HG03280 (cell line): ENCODE measurements at regions not wholly inside any gene's neighbourhood (a gene's known extent, or its start where the extent isn't known, plus 50 kb on each side); places are given as distances from the start of the nearest gene placed in this dataset.
A peak's percentile ranks its signal among the peaks of the same experiment; 100 is the strongest.
"Not testable (repeated sequence)": the region's sequence is repeated elsewhere in the genome, so short reads cannot be mapped to it uniquely, and the experiment has no call there.

Experiments
- ATAC-seq: cut with Tn5 transposase; IDR thresholded peaks from one replicate; pipeline ENCODE4 v1.9.1; 2021; ENCODE audit warnings: mild to moderate bottlenecking, moderate library complexity; ENCODE audit not compliant: unreplicated experiment

DNA sequence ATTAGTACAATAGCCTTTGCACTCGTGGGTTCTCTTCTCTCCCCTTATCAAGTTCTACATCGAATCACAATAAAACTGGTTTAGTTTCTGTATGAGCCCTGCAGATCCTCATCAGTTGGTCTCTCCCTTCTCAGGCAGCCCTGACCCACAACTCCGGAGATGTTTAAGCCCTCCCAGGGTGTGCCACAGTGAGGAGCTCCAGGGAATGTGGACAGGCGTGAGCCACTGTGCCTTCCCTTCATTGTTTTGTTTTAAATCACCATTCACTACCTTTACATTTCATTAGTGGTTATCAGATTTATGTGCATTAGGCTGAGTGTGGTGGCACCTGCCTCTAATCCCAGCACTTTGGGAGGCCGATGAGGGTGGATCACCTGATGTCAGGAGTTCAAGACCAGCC lies 133.2 kb downstream of the LARP7 start:
- no peak for ATAC-seq

DNA sequence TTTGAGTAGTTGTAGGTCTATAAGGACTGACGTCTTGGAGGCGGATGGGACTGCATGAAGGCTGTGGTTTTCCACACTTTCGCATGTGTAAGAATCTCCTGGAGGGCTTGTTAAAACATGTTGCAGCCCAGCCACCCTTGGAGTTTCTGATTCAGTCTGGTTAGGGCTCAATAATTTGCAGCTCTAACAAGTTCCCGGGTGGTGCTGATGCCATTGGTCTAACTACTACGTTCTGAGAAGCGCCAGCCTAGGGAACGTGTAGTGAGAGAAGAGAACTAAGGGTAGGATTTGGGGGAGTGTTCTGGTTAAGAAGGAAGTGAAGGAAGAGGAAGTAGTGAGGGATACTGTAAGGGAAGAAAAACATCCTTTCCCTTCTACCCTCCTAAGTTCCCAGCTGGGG lies 138.9 kb downstream of the LARP7 start:
- no peak for ATAC-seq

DNA sequence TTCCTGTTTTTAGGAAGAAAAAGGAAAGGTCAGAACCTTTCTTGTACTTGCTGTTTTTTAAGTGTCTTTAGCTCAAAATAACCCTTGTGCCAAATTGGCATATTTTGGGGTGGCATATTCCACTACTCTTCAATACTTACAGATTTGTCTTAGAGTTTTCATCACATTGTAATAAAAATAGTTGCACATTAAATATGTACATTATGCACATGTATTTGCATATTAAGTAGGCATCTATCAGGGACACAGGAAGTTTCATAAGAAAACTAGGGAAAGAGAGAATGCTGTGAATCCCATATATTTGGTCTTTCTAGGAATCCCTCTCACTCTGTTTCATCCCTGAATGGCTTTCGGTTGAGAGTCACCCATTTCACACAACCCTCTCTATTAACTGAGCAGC lies 139.6 kb downstream of the LARP7 start:
- no peak for ATAC-seq

DNA sequence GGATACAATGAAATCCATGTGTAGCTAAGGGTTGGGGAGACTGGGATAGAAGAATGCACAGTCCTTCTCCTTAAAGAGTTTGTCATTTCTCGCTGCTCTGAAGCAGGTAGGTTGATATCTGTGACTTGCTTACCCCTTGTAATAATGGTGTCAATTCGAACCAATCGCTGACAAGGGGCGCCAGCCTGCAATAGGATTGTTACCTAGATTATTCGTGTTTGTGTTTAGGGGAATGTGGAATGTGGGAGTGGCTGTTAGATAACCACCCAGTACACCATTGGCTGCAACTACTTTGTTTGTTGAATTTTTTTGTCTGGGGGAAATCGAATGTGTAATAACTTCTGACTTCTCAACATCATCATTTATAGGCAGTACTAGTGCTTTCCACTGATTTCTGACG lies 141.6 kb downstream of the LARP7 start:
- no peak for ATAC-seq

DNA sequence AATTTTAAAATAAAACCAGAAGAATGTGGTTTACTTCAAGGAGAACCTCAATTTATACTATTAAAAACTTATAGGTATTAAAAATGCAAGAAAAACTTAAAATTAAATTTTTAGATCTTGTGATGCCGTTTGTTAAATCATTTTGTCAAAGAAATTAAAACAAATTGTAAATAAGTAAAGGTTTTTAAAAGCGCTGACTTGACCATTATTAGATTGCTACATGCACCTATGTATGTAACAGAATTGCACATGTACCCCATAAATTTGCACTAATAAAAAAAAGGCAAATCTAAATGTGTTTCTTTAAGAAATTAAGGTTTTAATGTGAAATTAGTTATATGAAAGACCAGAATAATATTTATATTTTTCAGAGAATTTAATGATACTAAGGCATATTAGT lies 156.1 kb downstream of the LARP7 start:
- no peak for ATAC-seq

- no peak for ATAC-seq
Observed at GRCh38 chr4:112800001-112800400, 163.1 kb downstream of the LARP7 start.

GRCh38 chr4:112801341-112801740 lies 164.4 kb downstream of the LARP7 start:
- no peak for ATAC-seq

DNA sequence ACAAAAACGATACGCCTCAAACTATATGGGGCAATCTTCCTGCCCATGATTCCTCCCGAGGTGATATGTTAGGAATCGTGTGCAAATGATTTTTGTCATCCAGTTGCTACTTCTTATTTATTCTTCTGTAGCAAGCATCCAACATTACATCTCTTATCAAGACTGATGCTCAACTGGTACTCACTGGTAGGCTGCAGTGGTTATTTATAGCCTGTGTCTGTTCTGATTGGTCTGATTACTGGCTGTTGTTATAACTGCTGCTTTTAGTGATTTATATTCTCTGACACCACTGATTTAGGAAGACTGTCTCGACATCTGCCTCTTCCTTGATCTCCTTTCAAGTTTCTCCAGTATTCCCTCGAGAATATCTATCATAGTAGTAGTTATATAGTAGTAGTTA lies 165.8 kb downstream of the LARP7 start:
- ATAC-seq: no peak

GRCh38 chr4:112807083-112807482 lies 170.1 kb downstream of the LARP7 start:
- ATAC-seq: peak; percentile 57

- no peak for ATAC-seq
Observed at GRCh38 chr4:112808001-112808400, 171.1 kb downstream of the LARP7 start.

DNA sequence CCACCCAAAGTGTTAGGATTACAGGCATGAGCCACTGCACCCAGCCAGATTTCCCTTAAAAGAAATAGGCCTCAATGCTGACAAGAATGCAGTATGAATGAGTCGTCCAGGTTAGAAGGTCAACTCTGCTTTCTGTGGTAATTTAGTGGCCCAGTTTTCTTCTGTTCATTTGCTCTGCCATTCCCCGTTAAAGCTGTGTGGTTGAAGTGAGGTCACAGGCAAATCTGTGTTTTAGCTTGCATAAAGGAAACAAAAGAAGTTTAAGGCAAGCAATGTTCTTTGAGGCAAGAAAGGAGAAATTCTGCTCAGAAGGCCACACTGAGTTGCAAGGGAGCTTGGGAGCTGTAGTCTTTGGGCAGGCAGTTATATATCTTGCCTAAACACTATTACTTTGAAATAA lies 176.8 kb downstream of the LARP7 start:
- ATAC-seq: peak; percentile 33

DNA sequence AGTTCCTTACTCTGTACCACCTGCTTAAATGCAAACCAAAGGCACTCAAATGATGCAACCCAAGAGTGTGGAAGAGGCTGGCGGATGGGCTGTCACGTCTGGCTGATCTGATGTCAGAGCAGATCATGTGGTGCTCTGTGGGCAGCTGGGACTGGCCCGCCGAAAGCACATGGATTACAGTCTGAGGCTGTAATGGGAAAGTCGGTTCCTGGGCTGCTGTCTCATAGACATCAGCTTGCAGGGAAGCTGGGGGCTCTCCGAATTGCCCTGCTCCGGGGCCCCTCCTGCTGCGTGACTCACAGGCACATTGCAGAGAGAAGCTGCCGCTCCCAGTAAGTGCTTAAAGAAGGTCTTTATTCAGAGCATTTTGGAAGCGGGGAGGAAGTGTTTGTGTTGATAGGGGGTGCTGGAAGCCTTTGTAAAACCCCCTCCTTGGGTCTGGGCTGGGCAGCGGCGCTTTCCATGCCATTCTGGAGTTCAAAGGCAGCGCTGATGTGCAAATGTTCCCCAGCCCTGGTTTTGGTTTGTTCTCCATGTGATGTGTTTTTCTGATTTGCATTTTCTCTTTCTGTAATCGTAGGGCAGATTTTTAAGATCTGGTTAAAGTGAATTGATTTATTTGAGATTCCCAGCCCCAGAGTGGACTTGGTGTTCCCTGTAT lies 181.1 kb downstream of the LARP7 start:
- ATAC-seq: peak; percentile 93

DNA sequence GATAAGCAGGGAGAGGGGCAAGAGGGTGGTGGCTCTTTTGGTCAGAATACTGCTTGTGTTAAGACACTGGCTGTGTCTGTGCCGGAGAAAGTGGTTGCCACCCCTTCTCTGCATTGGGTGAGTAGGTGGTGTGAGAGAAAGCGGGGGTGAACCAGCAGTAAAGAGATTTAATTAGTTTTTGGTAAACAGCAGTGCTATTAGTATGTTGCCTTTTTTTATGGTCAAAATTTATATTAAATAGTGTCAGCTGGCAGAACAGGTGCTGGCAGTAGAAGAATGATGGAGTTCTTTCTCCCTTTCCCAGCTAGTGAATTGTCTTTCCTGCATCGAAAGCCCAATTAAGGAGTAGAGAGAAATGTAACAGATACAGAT lies 181.6 kb downstream of the LARP7 start:
- ATAC-seq: peak; percentile 39

- ATAC-seq: no peak
Observed at GRCh38 chr4:112819729-112820128, 182.8 kb downstream of the LARP7 start.

DNA sequence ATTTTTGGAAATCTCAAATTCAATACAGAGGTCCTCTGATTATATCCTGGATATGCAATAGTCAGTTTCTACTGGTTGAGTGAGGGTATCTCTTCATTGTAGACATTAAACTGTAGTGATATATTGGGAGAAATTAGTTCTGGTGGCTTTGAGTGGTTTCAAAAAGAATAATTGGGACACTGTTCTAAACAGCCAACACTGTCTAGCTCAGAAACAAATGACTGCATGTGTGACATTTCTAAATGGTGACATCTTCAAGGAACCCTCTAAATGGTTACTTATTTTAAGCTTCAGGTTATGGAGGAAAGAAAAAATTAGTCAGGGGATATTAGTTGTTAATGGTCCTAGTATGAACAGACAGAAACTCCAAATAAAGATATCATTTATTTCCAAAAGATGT lies 186.2 kb downstream of the LARP7 start:
- no peak for ATAC-seq

GRCh38 chr4:112823606-112824005 lies 186.7 kb downstream of the LARP7 start:
- no peak for ATAC-seq

- no peak for ATAC-seq
Observed at GRCh38 chr4:112830753-112831386, 193.9 kb downstream of the LARP7 start.

DNA sequence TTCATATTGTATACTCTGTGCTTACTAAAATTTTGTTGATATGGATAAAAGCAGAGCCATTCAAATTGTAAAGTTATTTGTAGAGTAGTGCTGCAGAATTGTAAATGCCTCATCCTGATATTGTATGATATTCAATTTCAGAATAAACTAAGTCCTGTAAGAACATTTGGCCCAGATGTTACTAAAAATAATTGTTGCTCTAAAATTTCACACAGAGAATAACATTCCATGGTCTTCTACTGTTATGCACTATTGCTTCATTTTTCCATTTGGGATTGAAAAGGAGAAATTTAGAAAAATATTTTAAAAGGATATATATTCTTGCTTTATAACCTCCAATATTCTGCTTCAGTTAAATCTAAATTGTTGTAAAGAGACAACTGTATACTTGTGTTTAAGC lies 195.6 kb downstream of the LARP7 start:
- ATAC-seq: no peak

DNA sequence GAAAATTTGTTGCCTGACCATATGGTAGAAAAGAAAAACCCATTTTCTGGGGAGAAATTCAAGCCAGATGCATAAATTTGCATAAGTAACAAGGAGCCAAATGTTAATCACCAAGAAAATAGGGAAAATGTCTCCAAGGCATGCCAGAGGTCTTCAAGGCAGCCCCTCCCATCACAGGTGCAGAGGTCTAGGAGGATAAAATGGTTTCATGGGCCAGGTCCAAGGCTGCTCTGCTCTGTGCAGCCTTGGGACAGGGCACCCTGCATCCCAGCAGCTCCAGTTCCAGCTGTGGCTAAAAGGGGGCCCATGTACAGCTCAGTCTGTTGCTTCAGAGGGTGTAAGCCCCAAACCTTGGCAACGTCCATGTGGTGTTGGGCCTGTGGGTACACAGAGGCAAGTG lies 200.0 kb downstream of the LARP7 start:
- no peak for ATAC-seq

- ATAC-seq: not testable (repeated sequence)
Observed at GRCh38 chr4:112838015-112838414, 201.1 kb downstream of the LARP7 start.

- ATAC-seq: no peak
Observed at GRCh38 chr4:112840061-112840460, 203.1 kb downstream of the LARP7 start.

GRCh38 chr4:112840619-112841018 lies 203.7 kb downstream of the LARP7 start:
- ATAC-seq: no peak

- ATAC-seq: no peak
Observed at GRCh38 chr4:112842513-112842912, 205.6 kb downstream of the LARP7 start.
